ENCODE measurements at regions not wholly inside any gene's neighbourhood (a gene's known extent, or its start where the extent isn't known, plus 50 kb on each side); places are given as distances from the start of the nearest gene placed in this dataset.

GRCh38 chr13:72229067-72229466 lies 362.1 kb upstream of the DACH1 start:
- DNase-seq (ENCODE audit: low read depth): no peak

- no peak for DNase-seq (ENCODE audit: low read depth)
Measured at GRCh38 chr13:72221276-72221962, 354.4 kb upstream of the DACH1 start.

DNA sequence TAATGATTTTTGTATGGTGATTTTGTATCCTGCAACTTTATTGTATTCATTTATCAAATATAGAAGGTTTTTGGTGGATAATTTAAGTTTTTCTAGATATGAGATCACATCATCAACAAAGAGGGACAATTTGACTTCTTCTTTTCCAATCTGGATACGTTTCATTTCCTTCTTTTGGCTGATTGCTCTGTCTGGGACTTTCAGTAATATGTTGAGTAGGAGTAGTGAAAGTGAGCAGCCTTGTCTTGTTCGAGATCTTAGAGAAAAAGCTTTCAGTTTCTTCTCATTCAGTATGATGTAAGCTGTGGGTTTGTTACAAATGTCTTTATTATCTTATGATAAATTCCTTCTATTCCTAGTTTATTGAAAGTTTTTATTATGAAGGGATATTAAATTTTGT lies 352.0 kb upstream of the DACH1 start:
- DNase-seq (ENCODE audit: low read depth): no peak

DNA sequence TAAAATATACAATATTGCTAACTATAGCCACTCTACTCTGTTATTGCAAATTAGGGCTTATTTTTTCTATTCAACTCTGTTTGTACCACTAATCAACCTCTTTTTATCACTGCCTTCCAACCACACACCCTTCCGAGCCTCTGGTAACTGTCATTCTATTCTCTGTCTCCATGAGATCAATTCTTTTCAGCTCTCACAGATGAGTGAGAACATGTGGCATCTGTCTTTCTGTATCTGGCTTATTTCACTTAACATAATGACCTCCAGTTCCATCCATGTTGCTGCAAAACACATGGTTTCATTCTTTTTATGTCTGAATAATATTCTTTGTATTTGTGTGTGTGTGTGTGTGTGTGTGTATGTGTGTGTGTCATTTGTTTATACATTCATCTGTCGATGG lies 350.1 kb upstream of the DACH1 start:
- no peak for DNase-seq (ENCODE audit: low read depth)

DNA sequence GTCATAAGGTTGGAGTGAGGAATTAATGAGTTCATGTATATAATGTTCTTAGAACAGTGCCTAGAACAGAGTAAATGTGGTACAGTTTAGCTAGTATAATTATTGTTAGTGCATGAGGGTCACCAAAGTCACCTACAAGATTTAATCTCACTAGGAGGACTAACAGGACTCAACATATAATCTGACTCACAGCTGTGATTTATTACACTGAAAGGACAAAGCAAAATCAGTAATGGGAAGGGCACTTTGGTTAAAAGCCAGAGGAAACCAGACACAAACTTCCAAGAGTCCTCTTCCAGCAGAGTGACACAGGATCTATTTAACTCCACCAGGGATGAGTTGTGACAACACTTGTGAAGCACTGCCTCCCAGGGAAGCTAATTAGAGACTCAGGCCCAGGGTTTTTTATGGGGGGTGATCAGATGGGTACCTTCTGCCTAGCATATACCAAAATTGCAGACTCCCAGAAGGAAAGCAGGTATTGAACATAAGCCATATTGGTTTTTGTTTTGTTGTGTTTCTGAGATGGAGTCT lies 341.2 kb upstream of the DACH1 start:
- no peak for DNase-seq (ENCODE audit: low read depth)

DNA sequence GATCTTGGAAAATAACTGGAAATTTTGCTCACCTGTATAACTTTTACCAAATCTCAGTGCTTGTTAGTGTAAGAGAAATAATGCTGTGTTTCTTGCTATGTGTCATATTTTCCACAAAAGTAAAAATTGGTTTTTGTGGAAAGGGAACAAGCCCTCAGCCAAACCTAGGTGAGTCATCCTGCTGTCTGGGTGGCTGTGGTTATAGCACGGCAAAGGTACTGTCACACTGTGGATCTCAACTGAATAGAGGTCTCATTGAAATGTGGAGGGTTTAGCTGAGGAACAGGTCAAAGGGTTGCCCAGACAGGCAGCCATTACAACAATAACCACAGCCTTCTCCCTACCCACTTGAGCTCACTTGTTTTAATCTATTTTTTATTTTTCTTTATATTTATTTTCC lies 338.8 kb upstream of the DACH1 start:
- DNase-seq (ENCODE audit: low read depth): no peak

GRCh38 chr13:72204291-72204690 lies 337.3 kb upstream of the DACH1 start:
- DNase-seq (ENCODE audit: low read depth): no peak

GRCh38 chr13:72201726-72202125 lies 334.7 kb upstream of the DACH1 start:
- no peak for DNase-seq (ENCODE audit: low read depth)

- no peak for DNase-seq (ENCODE audit: low read depth)
Measured at GRCh38 chr13:72199640-72200039, 332.6 kb upstream of the DACH1 start.

GRCh38 chr13:72198967-72199560 lies 332.1 kb upstream of the DACH1 start:
- no peak for DNase-seq (ENCODE audit: low read depth)

DNA sequence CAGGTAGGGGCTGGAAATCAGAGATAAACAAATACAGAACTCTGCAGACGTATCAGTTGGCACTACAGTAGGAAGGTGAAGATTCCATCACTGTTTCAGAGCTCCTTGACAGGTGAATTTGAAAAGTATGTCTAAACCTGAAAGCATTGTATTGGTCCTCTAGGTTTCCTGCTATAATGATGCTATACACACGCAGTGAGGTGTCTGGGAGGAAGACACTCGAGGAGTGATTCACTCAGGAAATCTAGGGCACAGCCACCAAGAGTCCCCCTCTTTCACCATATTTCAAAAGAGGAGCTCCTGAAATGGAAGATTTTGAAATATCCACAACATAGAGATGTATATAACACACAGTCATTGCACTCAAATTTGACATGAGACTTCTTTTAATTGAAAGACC lies 331.0 kb upstream of the DACH1 start:
- DNase-seq (ENCODE audit: low read depth): no peak

GRCh38 chr13:72195044-72195704 lies 328.2 kb upstream of the DACH1 start:
- no peak for DNase-seq (ENCODE audit: low read depth)

- DNase-seq (ENCODE audit: low read depth): no peak
Measured at GRCh38 chr13:72194523-72194922, 327.5 kb upstream of the DACH1 start.

GRCh38 chr13:72186730-72187422 lies 319.9 kb upstream of the DACH1 start:
- no peak for DNase-seq (ENCODE audit: low read depth)

GRCh38 chr13:72185776-72186175 lies 318.8 kb upstream of the DACH1 start:
- no peak for DNase-seq (ENCODE audit: low read depth)

DNA sequence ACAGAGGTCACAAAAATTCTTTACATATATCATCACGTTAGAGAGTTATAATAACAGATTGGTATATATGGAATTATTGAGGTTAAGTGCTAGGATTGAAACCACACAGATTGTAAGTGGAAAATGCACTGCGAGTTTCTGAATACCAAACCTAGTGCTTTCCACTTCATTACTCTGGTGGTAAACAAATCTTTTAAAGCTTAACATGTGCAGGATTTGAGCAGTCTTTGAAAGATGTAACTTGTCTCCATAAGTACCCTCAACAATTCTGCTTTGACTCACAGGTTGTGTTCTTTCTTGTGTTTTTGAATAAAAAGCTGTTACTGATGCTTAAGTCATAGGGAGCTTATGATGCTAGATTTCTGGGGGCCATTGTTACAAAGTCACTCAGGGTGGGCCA lies 314.7 kb upstream of the DACH1 start:
- no peak for DNase-seq (ENCODE audit: low read depth)

DNA sequence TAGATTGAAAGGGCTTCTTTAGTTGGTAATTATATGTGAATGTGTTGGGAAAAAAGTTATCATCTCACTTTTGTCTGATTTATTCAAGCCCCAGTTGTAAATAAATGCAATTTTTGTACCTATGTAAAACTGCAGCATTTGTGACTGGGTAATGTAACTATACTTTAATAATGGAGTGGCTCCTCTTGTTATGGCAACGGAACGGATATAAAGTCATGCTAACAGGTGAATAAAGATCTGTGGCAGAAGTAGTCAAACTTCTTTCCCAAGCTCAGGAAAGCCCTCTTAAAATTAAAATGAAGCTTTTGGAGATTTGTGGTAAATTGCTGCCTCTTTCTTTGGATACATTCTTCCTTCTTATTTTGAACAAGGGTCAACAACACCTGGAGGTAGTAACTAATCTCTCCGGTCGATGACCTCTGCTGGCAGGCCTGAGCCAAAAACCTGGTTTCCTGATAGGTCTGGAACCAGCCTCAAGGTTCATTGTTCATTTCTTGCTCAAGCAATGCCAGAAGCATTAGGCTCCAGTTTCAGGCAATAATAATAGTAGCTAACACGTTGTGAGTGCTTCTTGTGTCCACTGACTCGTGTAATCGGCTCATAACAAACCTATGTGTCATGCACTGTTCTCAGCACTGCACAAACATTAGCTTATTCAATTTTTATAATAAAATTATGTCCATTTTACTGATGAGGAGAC lies 313.4 kb upstream of the DACH1 start:
- no peak for DNase-seq (ENCODE audit: low read depth)

- DNase-seq (ENCODE audit: low read depth): no peak
Measured at GRCh38 chr13:72174549-72174948, 307.5 kb upstream of the DACH1 start.

DNA sequence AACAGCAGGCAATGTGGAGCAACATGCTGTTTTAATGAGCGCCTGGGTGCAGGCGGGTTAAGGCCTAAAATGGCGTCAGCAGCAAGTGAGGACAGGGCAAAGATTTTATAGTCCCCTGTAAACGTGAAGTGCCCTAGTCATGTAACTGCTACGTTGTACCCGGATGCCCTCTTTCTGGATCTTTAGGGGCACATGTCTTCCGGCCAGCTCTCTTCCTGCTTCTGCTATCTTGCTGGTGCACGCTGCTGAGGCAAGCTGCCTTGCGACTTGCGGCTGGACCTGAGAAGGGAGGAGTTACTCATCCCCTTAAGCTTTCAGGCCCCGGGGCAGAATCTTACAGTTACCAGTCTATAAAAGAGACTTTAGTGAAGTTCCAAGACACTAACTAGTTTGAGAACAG lies 303.6 kb upstream of the DACH1 start:
- DNase-seq (ENCODE audit: low read depth): no peak

GRCh38 chr13:72168126-72168855 lies 301.3 kb upstream of the DACH1 start:
- no peak for DNase-seq (ENCODE audit: low read depth)

GRCh38 chr13:72166102-72166650 lies 299.2 kb upstream of the DACH1 start:
- no peak for DNase-seq (ENCODE audit: low read depth)

Measured in activated T-cell treated with anti-CD3 and anti-CD28 coated beads for 24 hours (primary cell).